ENCODE measurements at regions not wholly inside any gene's neighbourhood (a gene's known extent, or its start where the extent isn't known, plus 50 kb on each side); places are given as distances from the start of the nearest gene placed in this dataset.

DNA sequence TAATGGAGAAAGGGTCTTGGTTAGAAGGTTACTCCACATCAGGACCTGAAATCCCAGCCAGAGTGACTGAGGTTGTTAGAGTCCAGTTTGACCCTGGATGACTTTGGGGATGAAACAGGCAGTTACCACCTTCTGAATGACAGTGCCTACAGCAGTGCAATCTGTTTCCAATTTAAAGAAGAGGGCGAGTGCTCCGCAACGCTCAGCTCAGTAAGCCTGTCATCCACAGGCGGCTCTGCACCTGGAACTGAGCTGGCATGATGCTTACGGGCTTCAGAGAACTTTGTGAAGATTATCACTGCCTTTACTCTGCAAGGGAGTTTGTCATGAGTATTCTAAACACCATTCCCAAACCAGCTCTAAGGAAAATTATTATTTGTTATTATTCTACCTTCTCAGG, 127.7 kb upstream of the SLC24A5 start:
- TF ChIP-seq TCF4 (CRISPR knock-in tag; IDR thresholded peaks at IDR 0.05; ENCODE audit: borderline replicate concordance) (peak; percentile 38; the same call in 1 of the 2 replicates), ZNF565 (CRISPR knock-in tag; conservative IDR thresholded peaks at IDR 0.05; ENCODE audit: low read depth) (no peak)
- ATAC-seq, result peak; percentile 21; the same call in 1 of the 3 replicates

DNA sequence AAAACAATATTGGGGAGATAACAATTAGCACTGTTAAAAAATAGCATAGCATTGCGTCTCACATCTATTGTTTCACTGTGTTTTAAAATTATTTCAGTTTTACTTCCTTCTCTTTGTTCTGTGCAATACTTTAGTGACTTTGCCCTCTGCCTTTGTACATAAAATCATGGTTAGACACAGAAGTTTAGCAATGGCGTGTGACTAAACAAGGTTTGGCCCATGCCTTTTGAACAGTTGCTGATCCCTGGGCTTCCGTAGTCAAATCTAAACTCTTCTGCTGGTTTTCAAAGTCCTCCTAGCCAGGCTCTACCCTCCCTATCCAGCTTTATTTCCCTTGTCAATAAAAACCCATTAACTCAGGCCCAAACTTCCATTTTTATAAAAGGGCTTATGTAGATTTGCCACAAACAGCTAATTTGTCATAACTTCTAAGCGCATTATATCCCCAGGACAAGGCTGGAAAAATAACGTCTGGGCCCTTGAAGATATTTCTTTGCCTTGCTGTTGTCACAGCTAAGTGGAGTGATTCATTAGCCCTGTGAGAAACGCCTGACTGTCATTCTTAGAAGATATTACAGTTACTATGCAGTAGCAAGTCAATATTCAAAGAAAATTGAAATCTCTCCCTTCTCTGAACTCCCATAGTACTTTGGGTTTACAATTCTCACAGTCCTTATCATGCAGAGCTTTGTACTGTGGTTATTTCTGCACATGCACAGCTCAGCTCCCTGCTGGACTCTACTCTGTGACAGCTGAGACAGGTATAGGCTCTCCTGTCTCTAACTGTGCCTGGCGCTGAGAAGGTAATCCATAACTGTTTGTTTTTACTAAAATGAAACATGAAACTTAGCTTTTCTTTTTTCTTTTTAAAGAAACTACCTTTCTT, 123.4 kb upstream of the SLC24A5 start:
- no peak for TF ChIP-seq ESRRG (CRISPR knock-in tag; IDR thresholded peaks at IDR 0.05)
- TF ChIP-seq TOX (CRISPR knock-in tag; IDR thresholded peaks at IDR 0.05; ENCODE audit: borderline replicate concordance), result no peak
- TF ChIP-seq, protein P1, sequence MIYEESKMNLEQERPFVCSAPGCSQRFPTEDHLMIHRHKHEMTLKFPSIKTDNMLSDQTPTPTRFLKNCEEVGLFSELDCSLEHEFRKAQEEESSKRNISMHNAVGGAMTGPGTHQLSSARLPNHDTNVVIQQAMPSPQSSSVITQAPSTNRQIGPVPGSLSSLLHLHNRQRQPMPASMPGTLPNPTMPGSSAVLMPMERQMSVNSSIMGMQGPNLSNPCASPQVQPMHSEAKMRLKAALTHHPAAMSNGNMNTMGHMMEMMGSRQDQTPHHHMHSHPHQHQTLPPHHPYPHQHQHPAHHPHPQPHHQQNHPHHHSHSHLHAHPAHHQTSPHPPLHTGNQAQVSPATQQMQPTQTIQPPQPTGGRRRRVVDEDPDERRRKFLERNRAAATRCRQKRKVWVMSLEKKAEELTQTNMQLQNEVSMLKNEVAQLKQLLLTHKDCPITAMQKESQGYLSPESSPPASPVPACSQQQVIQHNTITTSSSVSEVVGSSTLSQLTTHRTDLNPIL (CRISPR knock-in tag; IDR thresholded peaks at IDR 0.05; ENCODE audit: low read depth), result no peak
- TF ChIP-seq, protein P2, sequence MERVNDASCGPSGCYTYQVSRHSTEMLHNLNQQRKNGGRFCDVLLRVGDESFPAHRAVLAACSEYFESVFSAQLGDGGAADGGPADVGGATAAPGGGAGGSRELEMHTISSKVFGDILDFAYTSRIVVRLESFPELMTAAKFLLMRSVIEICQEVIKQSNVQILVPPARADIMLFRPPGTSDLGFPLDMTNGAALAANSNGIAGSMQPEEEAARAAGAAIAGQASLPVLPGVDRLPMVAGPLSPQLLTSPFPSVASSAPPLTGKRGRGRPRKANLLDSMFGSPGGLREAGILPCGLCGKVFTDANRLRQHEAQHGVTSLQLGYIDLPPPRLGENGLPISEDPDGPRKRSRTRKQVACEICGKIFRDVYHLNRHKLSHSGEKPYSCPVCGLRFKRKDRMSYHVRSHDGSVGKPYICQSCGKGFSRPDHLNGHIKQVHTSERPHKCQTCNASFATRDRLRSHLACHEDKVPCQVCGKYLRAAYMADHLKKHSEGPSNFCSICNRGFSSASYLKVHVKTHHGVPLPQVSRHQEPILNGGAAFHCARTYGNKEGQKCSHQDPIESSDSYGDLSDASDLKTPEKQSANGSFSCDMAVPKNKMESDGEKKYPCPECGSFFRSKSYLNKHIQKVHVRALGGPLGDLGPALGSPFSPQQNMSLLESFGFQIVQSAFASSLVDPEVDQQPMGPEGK (CRISPR knock-in tag; IDR thresholded peaks at IDR 0.05; ENCODE audit: borderline replicate concordance), result no peak
- TF ChIP-seq ZNF565 (CRISPR knock-in tag; conservative IDR thresholded peaks at IDR 0.05; ENCODE audit: low read depth), result no peak
- no peak for TF ChIP-seq SNAI2 (CRISPR knock-in tag; IDR thresholded peaks at IDR 0.05)
- TF ChIP-seq, protein P3, sequence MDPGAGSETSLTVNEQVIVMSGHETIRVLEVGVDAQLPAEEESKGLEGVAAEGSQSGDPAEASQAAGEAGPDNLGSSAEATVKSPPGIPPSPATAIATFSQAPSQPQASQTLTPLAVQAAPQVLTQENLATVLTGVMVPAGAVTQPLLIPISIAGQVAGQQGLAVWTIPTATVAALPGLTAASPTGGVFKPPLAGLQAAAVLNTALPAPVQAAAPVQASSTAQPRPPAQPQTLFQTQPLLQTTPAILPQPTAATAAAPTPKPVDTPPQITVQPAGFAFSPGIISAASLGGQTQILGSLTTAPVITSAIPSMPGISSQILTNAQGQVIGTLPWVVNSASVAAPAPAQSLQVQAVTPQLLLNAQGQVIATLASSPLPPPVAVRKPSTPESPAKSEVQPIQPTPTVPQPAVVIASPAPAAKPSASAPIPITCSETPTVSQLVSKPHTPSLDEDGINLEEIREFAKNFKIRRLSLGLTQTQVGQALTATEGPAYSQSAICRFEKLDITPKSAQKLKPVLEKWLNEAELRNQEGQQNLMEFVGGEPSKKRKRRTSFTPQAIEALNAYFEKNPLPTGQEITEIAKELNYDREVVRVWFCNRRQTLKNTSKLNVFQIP (CRISPR knock-in tag; IDR thresholded peaks at IDR 0.05; ENCODE audit: borderline replicate concordance, low read depth), result no peak
- no peak for TF ChIP-seq ZNF8 (CRISPR knock-in tag; IDR thresholded peaks at IDR 0.05)
- TF ChIP-seq ISL1 (CRISPR knock-in tag; IDR thresholded peaks at IDR 0.05), result no peak
- no peak for TF ChIP-seq PPARA (CRISPR knock-in tag; IDR thresholded peaks at IDR 0.05; ENCODE audit: borderline replicate concordance)
- TF ChIP-seq, protein P4, sequence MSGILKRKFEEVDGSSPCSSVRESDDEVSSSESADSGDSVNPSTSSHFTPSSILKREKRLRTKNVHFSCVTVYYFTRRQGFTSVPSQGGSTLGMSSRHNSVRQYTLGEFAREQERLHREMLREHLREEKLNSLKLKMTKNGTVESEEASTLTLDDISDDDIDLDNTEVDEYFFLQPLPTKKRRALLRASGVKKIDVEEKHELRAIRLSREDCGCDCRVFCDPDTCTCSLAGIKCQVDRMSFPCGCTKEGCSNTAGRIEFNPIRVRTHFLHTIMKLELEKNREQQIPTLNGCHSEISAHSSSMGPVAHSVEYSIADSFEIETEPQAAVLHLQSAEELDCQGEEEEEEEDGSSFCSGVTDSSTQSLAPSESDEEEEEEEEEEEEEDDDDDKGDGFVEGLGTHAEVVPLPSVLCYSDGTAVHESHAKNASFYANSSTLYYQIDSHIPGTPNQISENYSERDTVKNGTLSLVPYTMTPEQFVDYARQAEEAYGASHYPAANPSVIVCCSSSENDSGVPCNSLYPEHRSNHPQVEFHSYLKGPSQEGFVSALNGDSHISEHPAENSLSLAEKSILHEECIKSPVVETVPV (CRISPR knock-in tag; IDR thresholded peaks at IDR 0.05), result no peak
- no peak for TF ChIP-seq ZC3H10 (CRISPR knock-in tag; IDR thresholded peaks at IDR 0.05)
- TF ChIP-seq GLIS3 (CRISPR knock-in tag; IDR thresholded peaks at IDR 0.05), result no peak
- TF ChIP-seq, protein P5, sequence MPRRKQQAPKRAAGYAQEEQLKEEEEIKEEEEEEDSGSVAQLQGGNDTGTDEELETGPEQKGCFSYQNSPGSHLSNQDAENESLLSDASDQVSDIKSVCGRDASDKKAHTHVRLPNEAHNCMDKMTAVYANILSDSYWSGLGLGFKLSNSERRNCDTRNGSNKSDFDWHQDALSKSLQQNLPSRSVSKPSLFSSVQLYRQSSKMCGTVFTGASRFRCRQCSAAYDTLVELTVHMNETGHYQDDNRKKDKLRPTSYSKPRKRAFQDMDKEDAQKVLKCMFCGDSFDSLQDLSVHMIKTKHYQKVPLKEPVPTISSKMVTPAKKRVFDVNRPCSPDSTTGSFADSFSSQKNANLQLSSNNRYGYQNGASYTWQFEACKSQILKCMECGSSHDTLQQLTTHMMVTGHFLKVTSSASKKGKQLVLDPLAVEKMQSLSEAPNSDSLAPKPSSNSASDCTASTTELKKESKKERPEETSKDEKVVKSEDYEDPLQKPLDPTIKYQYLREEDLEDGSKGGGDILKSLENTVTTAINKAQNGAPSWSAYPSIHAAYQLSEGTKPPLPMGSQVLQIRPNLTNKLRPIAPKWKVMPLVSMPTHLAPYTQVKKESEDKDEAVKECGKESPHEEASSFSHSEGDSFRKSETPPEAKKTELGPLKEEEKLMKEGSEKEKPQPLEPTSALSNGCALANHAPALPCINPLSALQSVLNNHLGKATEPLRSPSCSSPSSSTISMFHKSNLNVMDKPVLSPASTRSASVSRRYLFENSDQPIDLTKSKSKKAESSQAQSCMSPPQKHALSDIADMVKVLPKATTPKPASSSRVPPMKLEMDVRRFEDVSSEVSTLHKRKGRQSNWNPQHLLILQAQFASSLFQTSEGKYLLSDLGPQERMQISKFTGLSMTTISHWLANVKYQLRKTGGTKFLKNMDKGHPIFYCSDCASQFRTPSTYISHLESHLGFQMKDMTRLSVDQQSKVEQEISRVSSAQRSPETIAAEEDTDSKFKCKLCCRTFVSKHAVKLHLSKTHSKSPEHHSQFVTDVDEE (CRISPR knock-in tag; IDR thresholded peaks at IDR 0.05), result no peak
- no peak for TF ChIP-seq ARNTL (CRISPR knock-in tag; IDR thresholded peaks at IDR 0.05; ENCODE audit: borderline replicate concordance, low read depth)
- TF ChIP-seq TCF4 (CRISPR knock-in tag; IDR thresholded peaks at IDR 0.05; ENCODE audit: borderline replicate concordance), result no peak
- ATAC-seq, result no peak

DNA sequence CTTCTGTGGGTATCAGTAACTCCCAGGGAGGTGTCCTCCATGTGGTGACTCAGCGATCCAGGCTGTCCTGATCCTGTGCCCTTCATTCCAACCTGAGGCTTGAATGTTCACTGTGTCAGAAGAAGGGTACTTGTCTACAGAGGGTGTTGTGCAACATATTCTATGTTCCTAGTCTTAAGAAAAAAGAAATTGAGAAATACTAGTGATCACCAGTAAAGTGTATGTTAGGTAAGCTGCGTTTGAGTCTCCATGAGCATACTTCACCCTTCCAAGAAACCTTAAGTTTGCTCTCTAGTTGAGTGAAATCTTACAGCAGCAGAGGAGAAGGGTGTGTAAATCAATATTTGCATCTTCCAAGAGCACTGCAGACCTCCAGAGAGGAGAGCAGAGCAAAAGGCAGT, 122.2 kb upstream of the SLC24A5 start:
- TF ChIP-seq, protein P3 (CRISPR knock-in tag; IDR thresholded peaks at IDR 0.05; ENCODE audit: borderline replicate concordance, low read depth), result no peak
- TF ChIP-seq TCF4 (CRISPR knock-in tag; IDR thresholded peaks at IDR 0.05; ENCODE audit: borderline replicate concordance) (no peak), ZFP3 (CRISPR knock-in tag; IDR thresholded peaks at IDR 0.05) (no peak), SNAI2 (CRISPR knock-in tag; IDR thresholded peaks at IDR 0.05) (no peak), OSR1 (CRISPR knock-in tag; IDR thresholded peaks at IDR 0.05) (no peak), ZC3H10 (CRISPR knock-in tag; IDR thresholded peaks at IDR 0.05) (no peak), ARNTL (CRISPR knock-in tag; IDR thresholded peaks at IDR 0.05; ENCODE audit: borderline replicate concordance, low read depth) (no peak), ZNF8 (CRISPR knock-in tag; IDR thresholded peaks at IDR 0.05) (no peak), RARB (CRISPR knock-in tag; IDR thresholded peaks at IDR 0.05) (no peak), ZNF70 (CRISPR knock-in tag; IDR thresholded peaks at IDR 0.05) (no peak), PPARA (CRISPR knock-in tag; IDR thresholded peaks at IDR 0.05; ENCODE audit: borderline replicate concordance) (no peak), GLIS3 (CRISPR knock-in tag; IDR thresholded peaks at IDR 0.05) (no peak)
- no peak for ATAC-seq

Measured in SK-N-SH treated with all-trans-retinoic acid at 6 μM for 48 hours (cell line).